GM18511 (cell line): ENCODE measurements at regions not wholly inside any gene's neighbourhood (a gene's known extent, or its start where the extent isn't known, plus 50 kb on each side); places are given as distances from the start of the nearest gene placed in this dataset.
"Not testable (repeated sequence)": the region's sequence is repeated elsewhere in the genome, so short reads cannot be mapped to it uniquely, and the experiment has no call there.

Experiments used
- ATAC-seq: cut with Tn5 transposase; IDR thresholded peaks from one replicate; pipeline ENCODE4 v1.9.1; 2021; ENCODE audit warnings: mild to moderate bottlenecking, moderate library complexity; ENCODE audit not compliant: unreplicated experiment

- ATAC-seq: no peak
These were observed 134.2 kb upstream of the NEIL3 start for GRCh38 chr4:177175473-177175872.

GRCh38 chr4:177177541-177178081 lies 132.1 kb upstream of the NEIL3 start:
- no peak for ATAC-seq

GRCh38 chr4:177178246-177178645 lies 131.4 kb upstream of the NEIL3 start:
- no peak for ATAC-seq

GRCh38 chr4:177182166-177182565 lies 127.5 kb upstream of the NEIL3 start:
- no peak for ATAC-seq

GRCh38 chr4:177182728-177183127 lies 126.9 kb upstream of the NEIL3 start:
- no peak for ATAC-seq

GRCh38 chr4:177185151-177185550 lies 124.5 kb upstream of the NEIL3 start:
- ATAC-seq: no peak

- no peak for ATAC-seq
These were observed 124.1 kb upstream of the NEIL3 start for GRCh38 chr4:177185579-177185978.

- no peak for ATAC-seq
These were observed 122.3 kb upstream of the NEIL3 start for GRCh38 chr4:177187371-177187770.

GRCh38 chr4:177190995-177191580 lies 118.6 kb upstream of the NEIL3 start:
- ATAC-seq: no peak

- no peak for ATAC-seq
These were observed 118.1 kb upstream of the NEIL3 start for GRCh38 chr4:177191586-177191985.

GRCh38 chr4:177191991-177192390 lies 117.7 kb upstream of the NEIL3 start:
- ATAC-seq: no peak

- not testable (repeated sequence) for ATAC-seq
These were observed 116.5 kb upstream of the NEIL3 start for GRCh38 chr4:177193024-177193715.

GRCh38 chr4:177194906-177195305 lies 114.8 kb upstream of the NEIL3 start:
- no peak for ATAC-seq

GRCh38 chr4:177196615-177197014 lies 113.1 kb upstream of the NEIL3 start:
- ATAC-seq: no peak

GRCh38 chr4:177201614-177202013 lies 108.1 kb upstream of the NEIL3 start:
- ATAC-seq: no peak

- no peak for ATAC-seq
These were observed 105.5 kb upstream of the NEIL3 start for GRCh38 chr4:177204126-177204525.

GRCh38 chr4:177214935-177215334 lies 94.7 kb upstream of the NEIL3 start:
- ATAC-seq: no peak

- no peak for ATAC-seq
These were observed 89.3 kb upstream of the NEIL3 start for GRCh38 chr4:177220376-177220775.

GRCh38 chr4:177222781-177223180 lies 86.9 kb upstream of the NEIL3 start:
- no peak for ATAC-seq

- peak; percentile 85 for ATAC-seq
These were observed 84.1 kb upstream of the NEIL3 start for GRCh38 chr4:177225605-177226004.

- ATAC-seq: no peak
These were observed 82.0 kb upstream of the NEIL3 start for GRCh38 chr4:177227636-177228035.

- no peak for ATAC-seq
These were observed 81.1 kb upstream of the NEIL3 start for GRCh38 chr4:177228599-177228998.

GRCh38 chr4:177229331-177229730 lies 80.3 kb upstream of the NEIL3 start:
- no peak for ATAC-seq
